GM23338 (cell line): ENCODE measurements at regions not wholly inside any gene's neighbourhood (a gene's known extent, or its start where the extent isn't known, plus 50 kb on each side); places are given as distances from the start of the nearest gene placed in this dataset.

Source experiments
- ATAC-seq: fragments of 200-7000 bp; cut with Tn5 transposase; 3 replicates; pipeline ENCODE4 v1.9.1; 2020
- DNase-seq: peaks from one replicate; pipeline ENCODE4 v3.0.0-alpha.2; 2015; ENCODE audit warnings: low spot score
- H2AFZ ChIP-seq: fragments of 200-600 bp; sonication (generic); 2 replicates; pipeline ENCODE4 v1.8.0; 2016; ENCODE audit warnings: antibody characterized with exemption, mild to moderate bottlenecking, moderate library complexity
- H3F3A ChIP-seq: fragments of 200-600 bp; sonication (generic); replicated peaks from 2 replicates; pipeline ENCODE4 v1.8.0; 2017; ENCODE audit warnings: antibody characterized with exemption, mixed run types, low read depth
- H3K27ac ChIP-seq: fragments of 200-600 bp; sonication (generic); 2 replicates; pipeline ENCODE4 v1.6.1; 2016; ENCODE audit warnings: low read depth
- H3K27me3 ChIP-seq: fragments of 200-600 bp; sonication (generic); 2 replicates; pipeline ENCODE4 v1.8.0; 2016; ENCODE audit warnings: mild to moderate bottlenecking, mixed run types, moderate library complexity; ENCODE audit not compliant: insufficient read depth
- H3K36me3 ChIP-seq: fragments of 200-600 bp; sonication (generic); 2 replicates; pipeline ENCODE4 v1.8.0; 2016; ENCODE audit warnings: mild to moderate bottlenecking; ENCODE audit not compliant: insufficient read depth
- H3K4me1 ChIP-seq: fragments of 200-600 bp; sonication (generic); 2 replicates; pipeline ENCODE4 v1.8.0; 2016; ENCODE audit warnings: mild to moderate bottlenecking, moderate library complexity; ENCODE audit not compliant: insufficient read depth
- H3K4me2 ChIP-seq: fragments of 200-600 bp; sonication (generic); 2 replicates; pipeline ENCODE4 v1.7.1; 2017; ENCODE audit warnings: mixed run types
- H3K4me3 ChIP-seq: fragments of 200-600 bp; sonication (generic); 2 replicates; pipeline ENCODE4 v1.6.1; 2016; ENCODE audit warnings: mixed run types
- H3K79me2 ChIP-seq: fragments of 200-600 bp; sonication (generic); replicated peaks from 2 replicates; pipeline ENCODE4 v1.8.0; 2017; ENCODE audit warnings: mild to moderate bottlenecking; ENCODE audit not compliant: insufficient read depth
- H3K9me2 ChIP-seq: fragments of 200-600 bp; sonication (generic); 2 replicates; pipeline ENCODE4 v1.8.0; 2017; ENCODE audit not compliant: insufficient read depth
- H4K20me1 ChIP-seq: fragments of 200-600 bp; sonication (generic); replicated peaks from 2 replicates; pipeline ENCODE4 v1.8.0; 2017; ENCODE audit warnings: mild to moderate bottlenecking; ENCODE audit not compliant: insufficient read depth
- H3K27ac Mint-ChIP-seq: 2 replicates; pipeline ENCODE4 v1.8.0; 2020; ENCODE audit warnings: inconsistent platforms, mild to moderate bottlenecking, moderate library complexity, mixed read lengths
- H3K27me3 Mint-ChIP-seq: 3 replicates; pipeline ENCODE4 v1.8.0; 2022; ENCODE audit warnings: low read depth, mild to moderate bottlenecking, moderate library complexity, mixed read lengths, inconsistent platforms; ENCODE audit not compliant: insufficient read depth, poor library complexity
- H3K36me3 Mint-ChIP-seq: 3 replicates; pipeline ENCODE4 v1.8.0; 2021; ENCODE audit warnings: low read depth, mild to moderate bottlenecking, inconsistent platforms, moderate library complexity, mixed read lengths
- H3K4me1 Mint-ChIP-seq: 3 replicates; pipeline ENCODE4 v1.8.0; 2020; ENCODE audit warnings: mild to moderate bottlenecking, inconsistent platforms, mixed read lengths
- H3K4me3 Mint-ChIP-seq: 3 replicates; pipeline ENCODE4 v1.8.0; 2021; ENCODE audit warnings: moderate library complexity, mild to moderate bottlenecking, inconsistent platforms, mixed read lengths
- H3K9me3 Mint-ChIP-seq: 3 replicates; pipeline ENCODE4 v1.8.0; 2020; ENCODE audit warnings: moderate library complexity, mild to moderate bottlenecking, inconsistent platforms, mixed read lengths
- CREB1 ChIP-seq: fragments of 250-450 bp; sonication (Bioruptor Pico); IDR thresholded peaks from 2 replicates; pipeline ENCODE4 v1.5.0; 2020; ENCODE audit warnings: low read depth, mild to moderate bottlenecking, moderate library complexity
- ETS1 ChIP-seq: IDR thresholded peaks from 2 replicates; pipeline ENCODE4 v1.6.1; 2016; ENCODE audit warnings: antibody characterized with exemption
- EZH2 ChIP-seq: fragments of 200-600 bp; sonication (generic); IDR thresholded peaks from one replicate; pipeline ENCODE4 v1.8.0; 2017; ENCODE audit warnings: antibody characterized with exemption, mild to moderate bottlenecking, low read depth; ENCODE audit not compliant: unreplicated experiment
- EZH2phosphoT487 ChIP-seq: fragments of 200-600 bp; sonication (generic); IDR thresholded peaks from one replicate; pipeline ENCODE4 v1.8.1; 2018; ENCODE audit warnings: antibody characterized with exemption; ENCODE audit not compliant: unreplicated experiment
- JUNB ChIP-seq: IDR thresholded peaks from one replicate; pipeline ENCODE4 v1.6.1; 2016; ENCODE audit warnings: antibody characterized with exemption; ENCODE audit not compliant: unreplicated experiment
- NANOG ChIP-seq: IDR thresholded peaks from 2 replicates; pipeline ENCODE4 v1.6.1; 2016; ENCODE audit warnings: antibody characterized with exemption, borderline replicate concordance
- STAT1 ChIP-seq: IDR thresholded peaks from one replicate; pipeline ENCODE4 v1.6.1; 2016; ENCODE audit warnings: antibody characterized with exemption; ENCODE audit not compliant: unreplicated experiment
- ZNF331 ChIP-seq: fragments of 250-450 bp; sonication (Bioruptor Pico); IDR thresholded peaks from 2 replicates; pipeline ENCODE4 v1.5.0; 2020; ENCODE audit warnings: low read depth, mild to moderate bottlenecking, moderate library complexity
- ZNF462 ChIP-seq: fragments of 250-450 bp; sonication (Bioruptor Pico); IDR thresholded peaks from 2 replicates; pipeline ENCODE4 v1.5.0; 2020; ENCODE audit warnings: mild to moderate bottlenecking, moderate library complexity
- TF ChIP-seq, protein P1 (sequence below): IDR thresholded peaks from one replicate; pipeline ENCODE4 v1.6.1; 2018; ENCODE audit warnings: antibody characterized with exemption; ENCODE audit not compliant: unreplicated experiment
- TF ChIP-seq, protein P2 (sequence below), 2 experiments: fragments of 200-600 bp in 1 of 2; sonication (generic) in 1 of 2; conservative IDR thresholded peaks; 2 replicates each; pipeline versions ENCODE4 v1.5.1 to v1.6.1; 2016 to 2017; ENCODE audit warnings: antibody characterized with exemption in 2 of 2, low read depth in 2 of 2, mild to moderate bottlenecking in 2 of 2, moderate library complexity in 1 of 2

DNA sequence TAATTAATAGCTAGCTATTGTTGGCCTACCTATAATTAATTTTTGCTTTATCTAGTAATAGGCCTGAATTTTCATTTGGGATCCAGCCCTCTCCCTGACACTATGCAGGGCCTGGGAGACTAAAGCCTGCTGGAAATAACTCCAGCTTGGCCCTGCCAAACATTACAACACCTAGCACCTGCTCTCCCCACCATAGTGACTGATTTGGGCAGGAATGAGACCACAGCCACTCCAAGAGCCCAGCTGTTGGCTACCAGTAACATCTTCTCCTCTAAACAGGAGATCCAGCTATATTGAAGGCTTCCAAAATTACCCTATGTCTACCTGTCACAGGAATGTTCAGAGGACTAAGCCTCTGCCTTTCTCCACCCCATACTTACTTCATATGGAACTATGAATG is 225.1 kb downstream of the IDS start (continued):
- TF ChIP-seq ZNF462 (CRISPR knock-in tag) (no peak), CREB1 (CRISPR knock-in tag) (no peak), ZNF331 (CRISPR knock-in tag) (no peak)

- H3F3A ChIP-seq = no peaks in the 10 kb centered on the region
- no peaks in the 10 kb centered on the region for H3K4me1 ChIP-seq
- no peaks in the 10 kb centered on the region for H3K9me2 ChIP-seq
- H2AFZ ChIP-seq = no peak overlapping the region
- H3K4me3 Mint-ChIP-seq = no peak overlapping the region
- H3K4me1 Mint-ChIP-seq = no peaks in the 10 kb centered on the region
- H3K27me3 ChIP-seq = no peaks in the 10 kb centered on the region
- no peaks in the 10 kb centered on the region; the same call in 2 of the 3 replicates for H3K9me3 Mint-ChIP-seq
- no peaks in the 10 kb centered on the region for H3K79me2 ChIP-seq
- no peak overlapping the region for H3K27ac Mint-ChIP-seq
- ATAC-seq = no peak
- no peaks in the 10 kb centered on the region for H3K27me3 Mint-ChIP-seq
- no peaks in the 10 kb centered on the region for H4K20me1 ChIP-seq
- H3K36me3 ChIP-seq = no peaks in the 10 kb centered on the region
- no peak overlapping the region for H3K4me3 ChIP-seq
- H3K4me2 ChIP-seq = no peak overlapping the region
- DNase-seq = peak; percentile 13
- H3K27ac ChIP-seq = no peak overlapping the region
- H3K36me3 Mint-ChIP-seq = no peaks in the 10 kb centered on the region
- TF ChIP-seq JUNB (no peak), EZH2phosphoT487 (no peak), CREB1 (CRISPR knock-in tag) (no peak), EZH2 (no peak), STAT1 (no peak), ETS1 (no peak), NANOG (no peak)
- TF ChIP-seq, protein P1, sequence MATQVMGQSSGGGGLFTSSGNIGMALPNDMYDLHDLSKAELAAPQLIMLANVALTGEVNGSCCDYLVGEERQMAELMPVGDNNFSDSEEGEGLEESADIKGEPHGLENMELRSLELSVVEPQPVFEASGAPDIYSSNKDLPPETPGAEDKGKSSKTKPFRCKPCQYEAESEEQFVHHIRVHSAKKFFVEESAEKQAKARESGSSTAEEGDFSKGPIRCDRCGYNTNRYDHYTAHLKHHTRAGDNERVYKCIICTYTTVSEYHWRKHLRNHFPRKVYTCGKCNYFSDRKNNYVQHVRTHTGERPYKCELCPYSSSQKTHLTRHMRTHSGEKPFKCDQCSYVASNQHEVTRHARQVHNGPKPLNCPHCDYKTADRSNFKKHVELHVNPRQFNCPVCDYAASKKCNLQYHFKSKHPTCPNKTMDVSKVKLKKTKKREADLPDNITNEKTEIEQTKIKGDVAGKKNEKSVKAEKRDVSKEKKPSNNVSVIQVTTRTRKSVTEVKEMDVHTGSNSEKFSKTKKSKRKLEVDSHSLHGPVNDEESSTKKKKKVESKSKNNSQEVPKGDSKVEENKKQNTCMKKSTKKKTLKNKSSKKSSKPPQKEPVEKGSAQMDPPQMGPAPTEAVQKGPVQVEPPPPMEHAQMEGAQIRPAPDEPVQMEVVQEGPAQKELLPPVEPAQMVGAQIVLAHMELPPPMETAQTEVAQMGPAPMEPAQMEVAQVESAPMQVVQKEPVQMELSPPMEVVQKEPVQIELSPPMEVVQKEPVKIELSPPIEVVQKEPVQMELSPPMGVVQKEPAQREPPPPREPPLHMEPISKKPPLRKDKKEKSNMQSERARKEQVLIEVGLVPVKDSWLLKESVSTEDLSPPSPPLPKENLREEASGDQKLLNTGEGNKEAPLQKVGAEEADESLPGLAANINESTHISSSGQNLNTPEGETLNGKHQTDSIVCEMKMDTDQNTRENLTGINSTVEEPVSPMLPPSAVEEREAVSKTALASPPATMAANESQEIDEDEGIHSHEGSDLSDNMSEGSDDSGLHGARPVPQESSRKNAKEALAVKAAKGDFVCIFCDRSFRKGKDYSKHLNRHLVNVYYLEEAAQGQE = no peak
- TF ChIP-seq, protein P2, sequence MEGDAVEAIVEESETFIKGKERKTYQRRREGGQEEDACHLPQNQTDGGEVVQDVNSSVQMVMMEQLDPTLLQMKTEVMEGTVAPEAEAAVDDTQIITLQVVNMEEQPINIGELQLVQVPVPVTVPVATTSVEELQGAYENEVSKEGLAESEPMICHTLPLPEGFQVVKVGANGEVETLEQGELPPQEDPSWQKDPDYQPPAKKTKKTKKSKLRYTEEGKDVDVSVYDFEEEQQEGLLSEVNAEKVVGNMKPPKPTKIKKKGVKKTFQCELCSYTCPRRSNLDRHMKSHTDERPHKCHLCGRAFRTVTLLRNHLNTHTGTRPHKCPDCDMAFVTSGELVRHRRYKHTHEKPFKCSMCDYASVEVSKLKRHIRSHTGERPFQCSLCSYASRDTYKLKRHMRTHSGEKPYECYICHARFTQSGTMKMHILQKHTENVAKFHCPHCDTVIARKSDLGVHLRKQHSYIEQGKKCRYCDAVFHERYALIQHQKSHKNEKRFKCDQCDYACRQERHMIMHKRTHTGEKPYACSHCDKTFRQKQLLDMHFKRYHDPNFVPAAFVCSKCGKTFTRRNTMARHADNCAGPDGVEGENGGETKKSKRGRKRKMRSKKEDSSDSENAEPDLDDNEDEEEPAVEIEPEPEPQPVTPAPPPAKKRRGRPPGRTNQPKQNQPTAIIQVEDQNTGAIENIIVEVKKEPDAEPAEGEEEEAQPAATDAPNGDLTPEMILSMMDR (conservative IDR thresholded peaks at IDR 0.05; ENCODE audit: low read depth in 2 of 2) = no peak
These were observed 229.3 kb downstream of the IDS start for GRCh38 chrX:149275836-149276235.
